ENCODE measurements at regions not wholly inside any gene's neighbourhood (a gene's known extent, or its start where the extent isn't known, plus 50 kb on each side); places are given as distances from the start of the nearest gene placed in this dataset.

GRCh38 chr6:40963019-40963418 lies 76.0 kb downstream of the UNC5CL start:
- Mint-ChIP-seq H3K4me3 (ENCODE audit: unreplicated experiment) (no peak overlapping the region), H3K27ac (ENCODE audit: unreplicated experiment) (peak overlapping the region; percentile 95), H3K27me3 (ENCODE audit: low read depth, unreplicated experiment) (peaks cover 2% of the 10 kb centered on the region), H3K36me3 (ENCODE audit: low read depth, unreplicated experiment) (no peaks in the 10 kb centered on the region), H3K4me1 (ENCODE audit: low read depth, unreplicated experiment) (peaks cover 23% of the 10 kb centered on the region), H3K9me3 (ENCODE audit: unreplicated experiment) (no peaks in the 10 kb centered on the region)
- Histone ChIP-seq H3K36me3 (ENCODE audit: insufficient read depth, low read length) (no peaks in the 10 kb centered on the region), H3K27me3 (ENCODE audit: insufficient read depth, low read length) (peaks cover 2% of the 10 kb centered on the region), H2AFZ (ENCODE audit: low read depth, low read length) (no peak overlapping the region), H3K9me3 (ENCODE audit: insufficient read depth, low read depth, low read length) (no peaks in the 10 kb centered on the region), H3K79me2 (ENCODE audit: insufficient read depth, low read length) (no peaks in the 10 kb centered on the region), H3K27ac (ENCODE audit: low read depth, low read length) (peak overlapping the region; percentile 33), H3K4me1 (ENCODE audit: insufficient read depth, low read length) (peaks cover 27% of the 10 kb centered on the region), H3K4me2 (ENCODE audit: low read length) (no peak overlapping the region), H3K4me3 (ENCODE audit: insufficient read depth, low read depth, low read length) (no peak overlapping the region), H4K20me1 (ENCODE audit: insufficient read depth, low read length) (no peaks in the 10 kb centered on the region), H3K9ac (ENCODE audit: low read length) (no peak overlapping the region)
- TF ChIP-seq CTCF (IDR thresholded peaks at IDR 0.05; ENCODE audit: insufficient read depth, low read depth, low read length) (no peak), EZH2 (IDR thresholded peaks at IDR 0.05; ENCODE audit: insufficient read depth, low read length) (no peak)
- FAIRE-seq (no peak), DNase-seq (ENCODE audit: low read depth) (no peak)

GRCh38 chr6:40962241-40962640 lies 76.8 kb downstream of the UNC5CL start:
- no peaks in the 10 kb centered on the region for H3K36me3 ChIP-seq (ENCODE audit: insufficient read depth, low read length)
- no peaks in the 10 kb centered on the region for H4K20me1 ChIP-seq (ENCODE audit: insufficient read depth, low read length)
- peaks cover under 1% of the 10 kb centered on the region for H3K27me3 ChIP-seq (ENCODE audit: insufficient read depth, low read length)
- Mint-ChIP-seq H3K4me3 (ENCODE audit: unreplicated experiment) (no peak overlapping the region), H3K9me3 (ENCODE audit: unreplicated experiment) (no peaks in the 10 kb centered on the region), H3K4me1 (ENCODE audit: low read depth, unreplicated experiment) (peaks cover 31% of the 10 kb centered on the region), H3K27ac (ENCODE audit: unreplicated experiment) (peak overlapping the region; percentile 95), H3K36me3 (ENCODE audit: low read depth, unreplicated experiment) (no peaks in the 10 kb centered on the region), H3K27me3 (ENCODE audit: low read depth, unreplicated experiment) (no peaks in the 10 kb centered on the region)
- peak overlapping the region; percentile 44 for H3K4me2 ChIP-seq (ENCODE audit: low read length)
- no peaks in the 10 kb centered on the region for H3K9me3 ChIP-seq (ENCODE audit: insufficient read depth, low read depth, low read length)
- DNase-seq (ENCODE audit: low read depth) (peak; percentile 98), FAIRE-seq (peak; percentile 94)
- peaks cover 33% of the 10 kb centered on the region for H3K4me1 ChIP-seq (ENCODE audit: insufficient read depth, low read length)
- no peak for TF ChIP-seq EZH2 (IDR thresholded peaks at IDR 0.05; ENCODE audit: insufficient read depth, low read length)
- TF ChIP-seq CTCF (IDR thresholded peaks at IDR 0.05; ENCODE audit: insufficient read depth, low read depth, low read length), result no peak
- no peak overlapping the region for H3K9ac ChIP-seq (ENCODE audit: low read length)
- H3K79me2 ChIP-seq (ENCODE audit: insufficient read depth, low read length), result no peaks in the 10 kb centered on the region
- H3K4me3 ChIP-seq (ENCODE audit: insufficient read depth, low read depth, low read length), result no peak overlapping the region
- H2AFZ ChIP-seq (ENCODE audit: low read depth, low read length), result no peak overlapping the region
- peak overlapping the region; percentile 35 for H3K27ac ChIP-seq (ENCODE audit: low read depth, low read length)

- Histone ChIP-seq H2AFZ (ENCODE audit: low read depth, low read length) (no peak overlapping the region), H3K27ac (ENCODE audit: low read depth, low read length) (peak overlapping the region; percentile 35), H3K4me2 (ENCODE audit: low read length) (peak overlapping the region; percentile 44), H3K9me3 (ENCODE audit: insufficient read depth, low read depth, low read length) (no peaks in the 10 kb centered on the region), H3K79me2 (ENCODE audit: insufficient read depth, low read length) (no peaks in the 10 kb centered on the region), H3K4me1 (ENCODE audit: insufficient read depth, low read length) (peaks cover 37% of the 10 kb centered on the region), H3K9ac (ENCODE audit: low read length) (no peak overlapping the region), H4K20me1 (ENCODE audit: insufficient read depth, low read length) (no peaks in the 10 kb centered on the region), H3K36me3 (ENCODE audit: insufficient read depth, low read length) (no peaks in the 10 kb centered on the region), H3K27me3 (ENCODE audit: insufficient read depth, low read length) (no peaks in the 10 kb centered on the region), H3K4me3 (ENCODE audit: insufficient read depth, low read depth, low read length) (no peak overlapping the region)
- no peaks in the 10 kb centered on the region for H3K27me3 Mint-ChIP-seq (ENCODE audit: low read depth, unreplicated experiment)
- H3K4me3 Mint-ChIP-seq (ENCODE audit: unreplicated experiment), result no peak overlapping the region
- no peak for FAIRE-seq
- H3K4me1 Mint-ChIP-seq (ENCODE audit: low read depth, unreplicated experiment), result peaks cover 35% of the 10 kb centered on the region
- H3K9me3 Mint-ChIP-seq (ENCODE audit: unreplicated experiment), result no peaks in the 10 kb centered on the region
- no peak for DNase-seq (ENCODE audit: low read depth)
- no peaks in the 10 kb centered on the region for H3K36me3 Mint-ChIP-seq (ENCODE audit: low read depth, unreplicated experiment)
- peak overlapping the region; percentile 95 for H3K27ac Mint-ChIP-seq (ENCODE audit: unreplicated experiment)
- TF ChIP-seq CTCF (IDR thresholded peaks at IDR 0.05; ENCODE audit: insufficient read depth, low read depth, low read length) (no peak), EZH2 (IDR thresholded peaks at IDR 0.05; ENCODE audit: insufficient read depth, low read length) (no peak)
Observed at GRCh38 chr6:40961831-40962230, 77.2 kb downstream of the UNC5CL start.

Measured in astrocyte (in vitro differentiated cells and primary cell).